ENCODE measurements at regions not wholly inside any gene's neighbourhood (a gene's known extent, or its start where the extent isn't known, plus 50 kb on each side); places are given as distances from the start of the nearest gene placed in this dataset.

DNA sequence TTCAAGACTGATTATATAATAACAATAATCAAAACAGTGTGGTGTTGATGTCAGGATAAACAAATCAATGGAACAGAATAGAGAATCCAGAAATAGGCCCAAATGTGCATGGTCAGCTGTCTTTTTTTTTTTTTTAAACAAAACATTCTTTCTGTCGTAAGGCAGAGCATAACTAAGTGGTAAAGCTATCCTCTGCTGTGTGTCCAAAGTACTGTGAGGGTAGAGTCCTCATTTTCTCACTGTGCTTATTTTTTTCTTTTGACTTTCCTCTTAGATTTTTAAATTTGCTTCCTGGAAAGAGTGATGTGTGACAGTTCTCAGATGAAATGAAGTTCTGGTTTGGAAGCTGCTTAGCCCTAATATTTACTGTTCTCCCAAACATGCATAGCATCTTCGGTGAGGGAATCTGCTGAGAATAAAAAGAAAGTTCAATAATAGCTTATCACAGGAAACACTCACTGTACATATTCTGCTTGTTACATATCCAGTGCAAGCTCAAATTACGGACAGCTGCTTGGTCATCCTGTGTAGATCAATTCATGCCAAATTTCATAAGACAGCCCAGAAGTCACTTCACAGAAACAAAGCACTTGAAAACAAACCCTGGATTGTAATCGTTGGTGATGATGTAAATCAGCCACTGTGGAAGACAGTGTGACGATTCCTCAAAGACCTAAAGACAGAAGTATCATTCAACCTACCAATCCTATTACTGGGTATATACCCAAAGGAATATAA lies 423.9 kb downstream of the NEBL start:
- Histone ChIP-seq H2AK5ac (ENCODE audit: low read depth, low read length) (no peak overlapping the region), H3K9me3 (ENCODE audit: control insufficient read depth, insufficient read depth, low read length) (peaks cover 2% of the 10 kb centered on the region; the same call in 1 of the 2 replicates), H3K14ac (replicated peaks; ENCODE audit: low read depth, low read length) (no peak overlapping the region), H2BK20ac (ENCODE audit: low read depth, low read length) (no peak overlapping the region), H3K4me2 (ENCODE audit: low read depth, low read length) (no peak overlapping the region), H3K9me1 (ENCODE audit: insufficient read depth, low read length) (no peaks in the 10 kb centered on the region), H4K91ac (ENCODE audit: insufficient read depth, low read depth, low read length) (no peak overlapping the region), H3K23ac (ENCODE audit: low read depth, low read length) (no peak overlapping the region), H2AK9ac (replicated peaks; ENCODE audit: low read depth, low read length, poor library complexity) (no peak overlapping the region), H4K8ac (ENCODE audit: low read depth in 2 of 2, low read length in 2 of 2) (no peak overlapping the region), H3K27ac (ENCODE audit: insufficient read depth, low read length) (no peak overlapping the region), H3K36me3 (ENCODE audit: control insufficient read depth, insufficient read depth, low read length) (no peaks in the 10 kb centered on the region), H3K27me3 (ENCODE audit: control insufficient read depth, insufficient read depth, low read length) (no peaks in the 10 kb centered on the region), H3K56ac (ENCODE audit: extremely low read depth, insufficient read depth, low read length) (no peak overlapping the region), H3K79me1 (ENCODE audit: low read depth in 1 of 2, low read length in 2 of 2) (no peaks in the 10 kb centered on the region), H3K4me1 (ENCODE audit: control insufficient read depth, insufficient read depth, low read length) (no peaks in the 10 kb centered on the region), H2BK120ac (ENCODE audit: low read depth, low read length) (no peak overlapping the region), H4K20me1 (ENCODE audit: insufficient read depth, low read length) (no peaks in the 10 kb centered on the region), H3K4ac (ENCODE audit: low read depth, low read length) (no peak overlapping the region), H2BK5ac (ENCODE audit: low read depth, low read length, poor library complexity, severe bottlenecking) (no peak overlapping the region), H3K4me3 (ENCODE audit: insufficient read depth, low read depth, low read length) (no peak overlapping the region), H3K9ac (ENCODE audit: low read depth, low read length) (no peak overlapping the region), H4K5ac (ENCODE audit: low read depth, low read length) (no peak overlapping the region), H3K18ac (ENCODE audit: low read depth, low read length) (no peak overlapping the region), H2BK15ac (ENCODE audit: low read depth, low read length) (no peak overlapping the region), H2AFZ (replicated peaks; ENCODE audit: low read length, poor library complexity) (no peak overlapping the region)
- no CpG with 5 or more reads among the region's 5 CpGs for WGBS, 2 experiments (ENCODE audit: extremely low coverage in 2 of 2, insufficient read length in 1 of 2)
- BruUV-seq (replicated peaks) = no TSS peak
- CTCF ChIA-PET = no interaction called here
- in situ Hi-C loops (cut with MboI; ENCODE audit: low sequenced_read_pairs) = no loop called here
- POLR2A ChIA-PET (ENCODE audit: unreplicated experiment) = no interaction called here
- no peak for TF ChIP-seq MXI1 (IDR thresholded peaks at IDR 0.05; ENCODE audit: borderline replicate concordance, low read depth, low read length)
- no peak for TF ChIP-seq MAFK (IDR thresholded peaks at IDR 0.05; ENCODE audit: low read depth, low read length)
- TF ChIP-seq SMC3 (IDR thresholded peaks at IDR 0.05; ENCODE audit: low read depth, low read length) = no peak
- TF ChIP-seq, protein P1, sequence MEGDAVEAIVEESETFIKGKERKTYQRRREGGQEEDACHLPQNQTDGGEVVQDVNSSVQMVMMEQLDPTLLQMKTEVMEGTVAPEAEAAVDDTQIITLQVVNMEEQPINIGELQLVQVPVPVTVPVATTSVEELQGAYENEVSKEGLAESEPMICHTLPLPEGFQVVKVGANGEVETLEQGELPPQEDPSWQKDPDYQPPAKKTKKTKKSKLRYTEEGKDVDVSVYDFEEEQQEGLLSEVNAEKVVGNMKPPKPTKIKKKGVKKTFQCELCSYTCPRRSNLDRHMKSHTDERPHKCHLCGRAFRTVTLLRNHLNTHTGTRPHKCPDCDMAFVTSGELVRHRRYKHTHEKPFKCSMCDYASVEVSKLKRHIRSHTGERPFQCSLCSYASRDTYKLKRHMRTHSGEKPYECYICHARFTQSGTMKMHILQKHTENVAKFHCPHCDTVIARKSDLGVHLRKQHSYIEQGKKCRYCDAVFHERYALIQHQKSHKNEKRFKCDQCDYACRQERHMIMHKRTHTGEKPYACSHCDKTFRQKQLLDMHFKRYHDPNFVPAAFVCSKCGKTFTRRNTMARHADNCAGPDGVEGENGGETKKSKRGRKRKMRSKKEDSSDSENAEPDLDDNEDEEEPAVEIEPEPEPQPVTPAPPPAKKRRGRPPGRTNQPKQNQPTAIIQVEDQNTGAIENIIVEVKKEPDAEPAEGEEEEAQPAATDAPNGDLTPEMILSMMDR (conservative IDR thresholded peaks at IDR 0.05; ENCODE audit: low read depth, low read length) = no peak
- TF ChIP-seq CHD1 (IDR thresholded peaks at IDR 0.05; ENCODE audit: low read depth, low read length) = no peak
- TF ChIP-seq, protein P2, sequence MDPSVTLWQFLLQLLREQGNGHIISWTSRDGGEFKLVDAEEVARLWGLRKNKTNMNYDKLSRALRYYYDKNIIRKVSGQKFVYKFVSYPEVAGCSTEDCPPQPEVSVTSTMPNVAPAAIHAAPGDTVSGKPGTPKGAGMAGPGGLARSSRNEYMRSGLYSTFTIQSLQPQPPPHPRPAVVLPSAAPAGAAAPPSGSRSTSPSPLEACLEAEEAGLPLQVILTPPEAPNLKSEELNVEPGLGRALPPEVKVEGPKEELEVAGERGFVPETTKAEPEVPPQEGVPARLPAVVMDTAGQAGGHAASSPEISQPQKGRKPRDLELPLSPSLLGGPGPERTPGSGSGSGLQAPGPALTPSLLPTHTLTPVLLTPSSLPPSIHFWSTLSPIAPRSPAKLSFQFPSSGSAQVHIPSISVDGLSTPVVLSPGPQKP (IDR thresholded peaks at IDR 0.05; ENCODE audit: borderline replicate concordance, low read depth, low read length) = no peak
- dilution Hi-C loops (cut with HindIII; ENCODE audit: low sequenced_read_pairs, unreplicated experiment) = no loop called here
- peak; percentile 3 for DNase-seq
- intact Hi-C loops (cut with micrococcal nuclease) = no loop called here
- no peak for ATAC-seq (ENCODE audit: low read depth)

Measured in IMR-90 (cell line).